SK-N-SH (cell line): ENCODE measurements at regions not wholly inside any gene's neighbourhood (a gene's known extent, or its start where the extent isn't known, plus 50 kb on each side); places are given as distances from the start of the nearest gene placed in this dataset.

Experiments used
- CTCF ChIA-PET: fragments of 300-600, 350-600 bp; formaldehyde crosslinking; extraction: SDS; loops from one replicate; lab custom pipeline; 2021; lab: Yijun Ruan, JAX
- POLR2A ChIA-PET: fragments of 350-600 bp; sonication (Branson Sonifier 250); formaldehyde crosslinking; extraction: SDS; loops from one replicate; lab custom pipeline; 2020; ENCODE audit warnings: antibody characterized with exemption, inconsistent platforms; lab: Yijun Ruan, JAX
- DNase-seq: peaks from one replicate; pipeline ENCODE4 v3.0.0; 2012
- H2AFZ ChIP-seq: fragments of 200-600 bp; sonication (generic); 2 replicates; pipeline ENCODE4 v1.8.1; 2016; ENCODE audit warnings: antibody characterized with exemption, mild to moderate bottlenecking, low read depth
- H3F3A ChIP-seq: fragments of 200-600 bp; sonication (generic); replicated peaks from 2 replicates; pipeline ENCODE3; 2016; ENCODE audit warnings: antibody characterized with exemption, mild to moderate bottlenecking; ENCODE audit not compliant: insufficient read depth
- H3K27ac ChIP-seq, 2 experiments: fragments of 200-500 bp in 1 of 2; fragments of 200-600 bp in 1 of 2; sonication (Bioruptor generic) in 1 of 2; sonication (generic), shearing (Covaris generic) in 1 of 2; 2 replicates each; pipeline versions ENCODE4 v1.5.1 to v1.6.1; 2014 to 2016; ENCODE audit warnings: low read depth in 2 of 2, inconsistent platforms in 1 of 2, low read length in 1 of 2, mild to moderate bottlenecking in 1 of 2, mixed read lengths in 1 of 2
- H3K27me3 ChIP-seq: fragments of 200-600 bp; sonication (generic), shearing (Covaris generic); 2 replicates; pipeline ENCODE4 v1.6.1; 2016; ENCODE audit warnings: mixed run types; ENCODE audit not compliant: insufficient read depth
- H3K36me3 ChIP-seq, 2 experiments: fragments of 200-500 bp in 1 of 2; fragments of 200-600 bp in 1 of 2; sonication (Bioruptor generic) in 1 of 2; sonication (generic) in 1 of 2; replicated peaks in 1 of 2; 2 replicates each; pipeline versions ENCODE3 to v1.5.1; 2014 to 2016; ENCODE audit warnings: low read length in 1 of 2, mild to moderate bottlenecking in 1 of 2; ENCODE audit not compliant: insufficient read depth in 2 of 2, control insufficient read depth in 1 of 2
- H3K4me1 ChIP-seq, 2 experiments: fragments of 200-500 bp in 1 of 2; fragments of 200-600 bp in 1 of 2; sonication (Bioruptor generic) in 1 of 2; sonication (generic), shearing (Covaris generic) in 1 of 2; 2 replicates each; pipeline versions ENCODE4 v1.5.1 to v1.6.1; 2014 to 2016; ENCODE audit warnings: low read depth in 1 of 2, low read length in 1 of 2, mixed run types in 1 of 2; ENCODE audit not compliant: insufficient read depth in 2 of 2, control insufficient read depth in 1 of 2
- H3K4me2 ChIP-seq: fragments of 200-600 bp; sonication (generic), shearing (Covaris generic); 2 replicates; pipeline ENCODE4 v1.6.1; 2017; ENCODE audit warnings: mixed run types
- H3K4me3 ChIP-seq, 2 experiments: fragments of 200-500 bp in 1 of 2; fragments of 200-600 bp in 1 of 2; sonication (Bioruptor generic) in 1 of 2; sonication (generic), shearing (Covaris generic) in 1 of 2; 2 replicates each; pipeline versions ENCODE4 v1.5.1 to v1.8.1; 2014 to 2016; ENCODE audit warnings: low read depth in 2 of 2, inconsistent platforms in 1 of 2, low read length in 1 of 2, mild to moderate bottlenecking in 1 of 2, mixed read lengths in 1 of 2, moderate library complexity in 1 of 2
- H3K79me2 ChIP-seq: fragments of 200-600 bp; sonication (generic); 2 replicates; pipeline ENCODE4 v1.8.1; 2017; ENCODE audit warnings: mild to moderate bottlenecking; ENCODE audit not compliant: insufficient read depth
- H3K9ac ChIP-seq: fragments of 200-600 bp; sonication (generic); 2 replicates; pipeline ENCODE4 v1.6.1; 2017; ENCODE audit warnings: mixed run types
- H3K9me2 ChIP-seq: fragments of 200-600 bp; sonication (generic); 2 replicates; pipeline ENCODE4 v1.6.1; 2017; ENCODE audit warnings: mixed run types
- H3K9me3 ChIP-seq: fragments of 200-600 bp; sonication (generic); 2 replicates; pipeline ENCODE4 v1.6.1; 2017; ENCODE audit warnings: mixed run types, mild to moderate bottlenecking, moderate library complexity
- H4K20me1 ChIP-seq: fragments of 200-600 bp; sonication (generic); 2 replicates; pipeline ENCODE4 v1.6.1; 2017; ENCODE audit warnings: mild to moderate bottlenecking, mixed run types; ENCODE audit not compliant: insufficient read depth
- CHD2 ChIP-seq: fragments of 150-350 bp; IDR thresholded peaks from 2 replicates; pipeline ENCODE4 v1.6.1; 2018; ENCODE audit warnings: low read length; ENCODE audit not compliant: partially characterized antibody
- ELF1 ChIP-seq: IDR thresholded peaks from 2 replicates; pipeline ENCODE4 v1.4.0; 2012
- EP300 ChIP-seq, 2 experiments: IDR thresholded peaks; 2 replicates each; pipeline versions ENCODE4 v1.4.0 to v1.6.1; 2012; ENCODE audit warnings: borderline replicate concordance in 1 of 2, low read depth in 1 of 2, low read length in 1 of 2
- FOSL2 ChIP-seq: IDR thresholded peaks from 2 replicates; pipeline ENCODE4 v1.4.0; 2012; ENCODE audit warnings: low read depth, mild to moderate bottlenecking, moderate library complexity, borderline replicate concordance
- GABPA ChIP-seq: IDR thresholded peaks from 2 replicates; pipeline ENCODE4 v1.4.0; 2012; ENCODE audit warnings: low read depth, mild to moderate bottlenecking
- JUND ChIP-seq: IDR thresholded peaks from 2 replicates; pipeline ENCODE4 v1.4.0; 2012
- MEF2A ChIP-seq: IDR thresholded peaks from 2 replicates; pipeline ENCODE4 v1.4.0; 2012; ENCODE audit warnings: low read depth, borderline replicate concordance
- MXI1 ChIP-seq: IDR thresholded peaks from 2 replicates; pipeline ENCODE4 v1.6.1; 2012; ENCODE audit warnings: mild to moderate bottlenecking, low read depth, low read length, improper control_type of control experiment
- RAD21 ChIP-seq: IDR thresholded peaks from 2 replicates; pipeline ENCODE4 v1.6.1; 2012; ENCODE audit warnings: mild to moderate bottlenecking, low read length
- RCOR1 ChIP-seq: fragments of 150-350 bp; IDR thresholded peaks from 2 replicates; pipeline ENCODE4 v1.6.1; 2017; ENCODE audit warnings: antibody characterized with exemption, low read length
- RFX5 ChIP-seq: IDR thresholded peaks from 2 replicates; pipeline ENCODE4 v1.6.1; 2012; ENCODE audit warnings: mild to moderate bottlenecking, improper control_type of control experiment, low read length
- SMC3 ChIP-seq: IDR thresholded peaks from 2 replicates; pipeline ENCODE4 v1.6.1; 2012; ENCODE audit warnings: low read depth, low read length, improper control_type of control experiment
- TAF1 ChIP-seq: IDR thresholded peaks from 2 replicates; pipeline ENCODE4 v1.6.1; 2012; ENCODE audit warnings: low read depth, mild to moderate bottlenecking, low read length, moderate library complexity, borderline replicate concordance
- TCF12 ChIP-seq: IDR thresholded peaks from 2 replicates; pipeline ENCODE4 v1.4.0; 2012
- TEAD4 ChIP-seq: IDR thresholded peaks from 2 replicates; pipeline ENCODE4 v1.4.0; 2012; ENCODE audit warnings: mild to moderate bottlenecking, borderline replicate concordance; ENCODE audit not compliant: insufficient read depth
- YY1 ChIP-seq: IDR thresholded peaks from 2 replicates; pipeline ENCODE4 v1.4.0; 2012; ENCODE audit warnings: low read depth, mild to moderate bottlenecking
- WGBS: methylation state at CpG from one replicate; pipeline ENCODE4 v1.1.6; 2017; ENCODE audit warnings: low lambda C conversion rate; 5-methylcytosine and 5-hydroxymethylcytosine counted together
- TF ChIP-seq, protein P1 (sequence below): IDR thresholded peaks from 2 replicates; pipeline ENCODE4 v1.6.1; 2012; ENCODE audit warnings: mild to moderate bottlenecking, low read depth, low read length, moderate library complexity
- TF ChIP-seq, protein P2 (sequence below): IDR thresholded peaks from 2 replicates; pipeline ENCODE4 v1.4.0; 2012; ENCODE audit warnings: low read depth, borderline replicate concordance
- TF ChIP-seq, protein P3 (sequence below): fragments of 150-350 bp; IDR thresholded peaks from 2 replicates; pipeline ENCODE4 v1.6.1; 2016; ENCODE audit warnings: mild to moderate bottlenecking, low read depth, low read length
- TF ChIP-seq, protein P4 (sequence below): IDR thresholded peaks from 2 replicates; pipeline ENCODE4 v1.4.0; 2012; ENCODE audit warnings: low read depth
- TF ChIP-seq, protein P5 (sequence below): fragments of 150-350 bp; IDR thresholded peaks from 2 replicates; pipeline ENCODE4 v1.6.1; 2017; ENCODE audit warnings: antibody characterized with exemption, low read length, low read depth, borderline replicate concordance

DNA sequence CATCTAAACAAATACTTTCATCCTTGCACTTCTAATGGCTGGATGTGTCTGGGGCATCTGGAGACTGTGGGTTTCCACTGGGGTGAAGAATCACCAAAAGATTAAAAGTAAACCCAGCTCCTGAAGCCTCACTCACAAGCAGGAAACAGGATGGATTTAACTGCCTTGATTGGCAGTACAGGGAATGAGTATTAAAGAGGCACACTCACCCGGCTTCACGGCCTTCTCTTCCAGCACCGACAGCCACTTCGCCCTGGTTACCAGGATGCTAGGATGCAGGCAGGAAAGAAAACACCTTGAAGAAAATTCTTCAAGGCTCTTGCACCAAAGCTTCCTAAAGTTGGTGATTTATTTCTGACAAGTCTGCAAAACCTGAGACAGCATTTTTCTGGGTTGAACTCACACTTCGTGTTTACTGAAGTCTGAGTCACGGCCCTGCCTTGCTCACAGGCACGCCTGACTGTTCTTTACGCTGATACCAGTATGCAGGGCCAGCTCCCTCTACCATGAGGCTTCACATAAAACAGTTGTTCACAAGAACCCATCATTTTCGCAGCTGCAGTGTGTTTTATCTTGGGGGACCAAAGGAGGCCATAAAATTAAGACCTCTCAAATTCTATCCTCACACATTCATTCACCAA is 56.5 kb upstream of the ZNF354A start (continued):
- TF ChIP-seq, protein P1, sequence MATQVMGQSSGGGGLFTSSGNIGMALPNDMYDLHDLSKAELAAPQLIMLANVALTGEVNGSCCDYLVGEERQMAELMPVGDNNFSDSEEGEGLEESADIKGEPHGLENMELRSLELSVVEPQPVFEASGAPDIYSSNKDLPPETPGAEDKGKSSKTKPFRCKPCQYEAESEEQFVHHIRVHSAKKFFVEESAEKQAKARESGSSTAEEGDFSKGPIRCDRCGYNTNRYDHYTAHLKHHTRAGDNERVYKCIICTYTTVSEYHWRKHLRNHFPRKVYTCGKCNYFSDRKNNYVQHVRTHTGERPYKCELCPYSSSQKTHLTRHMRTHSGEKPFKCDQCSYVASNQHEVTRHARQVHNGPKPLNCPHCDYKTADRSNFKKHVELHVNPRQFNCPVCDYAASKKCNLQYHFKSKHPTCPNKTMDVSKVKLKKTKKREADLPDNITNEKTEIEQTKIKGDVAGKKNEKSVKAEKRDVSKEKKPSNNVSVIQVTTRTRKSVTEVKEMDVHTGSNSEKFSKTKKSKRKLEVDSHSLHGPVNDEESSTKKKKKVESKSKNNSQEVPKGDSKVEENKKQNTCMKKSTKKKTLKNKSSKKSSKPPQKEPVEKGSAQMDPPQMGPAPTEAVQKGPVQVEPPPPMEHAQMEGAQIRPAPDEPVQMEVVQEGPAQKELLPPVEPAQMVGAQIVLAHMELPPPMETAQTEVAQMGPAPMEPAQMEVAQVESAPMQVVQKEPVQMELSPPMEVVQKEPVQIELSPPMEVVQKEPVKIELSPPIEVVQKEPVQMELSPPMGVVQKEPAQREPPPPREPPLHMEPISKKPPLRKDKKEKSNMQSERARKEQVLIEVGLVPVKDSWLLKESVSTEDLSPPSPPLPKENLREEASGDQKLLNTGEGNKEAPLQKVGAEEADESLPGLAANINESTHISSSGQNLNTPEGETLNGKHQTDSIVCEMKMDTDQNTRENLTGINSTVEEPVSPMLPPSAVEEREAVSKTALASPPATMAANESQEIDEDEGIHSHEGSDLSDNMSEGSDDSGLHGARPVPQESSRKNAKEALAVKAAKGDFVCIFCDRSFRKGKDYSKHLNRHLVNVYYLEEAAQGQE: no peak
- TF ChIP-seq TCF12 (no peak), TAF1 (no peak), RCOR1 (no peak), MXI1 (no peak), SMC3 (no peak), EP300 (IDR thresholded peaks at IDR 0.05; ENCODE audit: borderline replicate concordance in 1 of 2, low read depth in 1 of 2, low read length in 1 of 2) (no peak), FOSL2 (no peak), JUND (no peak), TEAD4 (no peak), GABPA (no peak)
- TF ChIP-seq, protein P2, sequence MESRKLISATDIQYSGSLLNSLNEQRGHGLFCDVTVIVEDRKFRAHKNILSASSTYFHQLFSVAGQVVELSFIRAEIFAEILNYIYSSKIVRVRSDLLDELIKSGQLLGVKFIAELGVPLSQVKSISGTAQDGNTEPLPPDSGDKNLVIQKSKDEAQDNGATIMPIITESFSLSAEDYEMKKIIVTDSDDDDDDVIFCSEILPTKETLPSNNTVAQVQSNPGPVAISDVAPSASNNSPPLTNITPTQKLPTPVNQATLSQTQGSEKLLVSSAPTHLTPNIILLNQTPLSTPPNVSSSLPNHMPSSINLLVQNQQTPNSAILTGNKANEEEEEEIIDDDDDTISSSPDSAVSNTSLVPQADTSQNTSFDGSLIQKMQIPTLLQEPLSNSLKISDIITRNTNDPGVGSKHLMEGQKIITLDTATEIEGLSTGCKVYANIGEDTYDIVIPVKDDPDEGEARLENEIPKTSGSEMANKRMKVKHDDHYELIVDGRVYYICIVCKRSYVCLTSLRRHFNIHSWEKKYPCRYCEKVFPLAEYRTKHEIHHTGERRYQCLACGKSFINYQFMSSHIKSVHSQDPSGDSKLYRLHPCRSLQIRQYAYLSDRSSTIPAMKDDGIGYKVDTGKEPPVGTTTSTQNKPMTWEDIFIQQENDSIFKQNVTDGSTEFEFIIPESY: no peak

DNA sequence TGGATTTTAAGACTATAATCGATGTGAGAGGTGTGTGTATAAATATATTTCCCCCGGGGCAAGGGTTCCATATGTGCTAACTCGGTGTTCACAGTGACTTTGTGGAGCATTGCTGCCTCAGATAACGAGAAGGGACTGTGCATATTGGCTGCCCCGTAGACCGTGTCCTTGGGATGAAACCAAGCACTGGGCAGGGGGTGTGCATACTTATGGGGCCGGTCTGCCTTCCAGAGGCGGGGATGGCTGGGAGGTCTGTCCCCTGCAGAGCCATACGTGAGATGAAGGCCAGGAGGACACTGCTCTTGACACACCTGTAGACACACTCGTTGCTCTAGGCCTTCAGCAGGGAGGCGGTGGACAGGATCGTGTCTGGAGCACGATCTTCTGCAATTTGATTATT is 56.0 kb upstream of the ZNF354A start:
- H4K20me1 ChIP-seq: no peaks in the 10 kb centered on the region
- no peak overlapping the region for H3K27ac ChIP-seq
- H2AFZ ChIP-seq: no peak overlapping the region
- no peaks in the 10 kb centered on the region for H3K9me3 ChIP-seq
- no peaks in the 10 kb centered on the region for H3K9me2 ChIP-seq
- H3K4me2 ChIP-seq: no peak overlapping the region
- H3K4me1 ChIP-seq: no peaks in the 10 kb centered on the region
- no peaks in the 10 kb centered on the region for H3K27me3 ChIP-seq
- H3K9ac ChIP-seq: no peak overlapping the region
- no peaks in the 10 kb centered on the region for H3F3A ChIP-seq
- ChIA-PET CTCF (no interaction called here), POLR2A (no interaction called here)
- H3K79me2 ChIP-seq: no peaks in the 10 kb centered on the region
- no peaks in the 10 kb centered on the region for H3K36me3 ChIP-seq
- H3K4me3 ChIP-seq: no peak overlapping the region
- 20% methylated on average over 10 of the region's 13 CpGs for WGBS
- DNase-seq: no peak
- TF ChIP-seq, protein P3, sequence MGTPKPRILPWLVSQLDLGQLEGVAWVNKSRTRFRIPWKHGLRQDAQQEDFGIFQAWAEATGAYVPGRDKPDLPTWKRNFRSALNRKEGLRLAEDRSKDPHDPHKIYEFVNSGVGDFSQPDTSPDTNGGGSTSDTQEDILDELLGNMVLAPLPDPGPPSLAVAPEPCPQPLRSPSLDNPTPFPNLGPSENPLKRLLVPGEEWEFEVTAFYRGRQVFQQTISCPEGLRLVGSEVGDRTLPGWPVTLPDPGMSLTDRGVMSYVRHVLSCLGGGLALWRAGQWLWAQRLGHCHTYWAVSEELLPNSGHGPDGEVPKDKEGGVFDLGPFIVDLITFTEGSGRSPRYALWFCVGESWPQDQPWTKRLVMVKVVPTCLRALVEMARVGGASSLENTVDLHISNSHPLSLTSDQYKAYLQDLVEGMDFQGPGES: no peak
- TF ChIP-seq YY1 (no peak), RFX5 (no peak), CHD2 (no peak), GABPA (no peak), MEF2A (no peak), RAD21 (no peak), ELF1 (no peak)
- TF ChIP-seq, protein P1: no peak
- TF ChIP-seq, protein P4, sequence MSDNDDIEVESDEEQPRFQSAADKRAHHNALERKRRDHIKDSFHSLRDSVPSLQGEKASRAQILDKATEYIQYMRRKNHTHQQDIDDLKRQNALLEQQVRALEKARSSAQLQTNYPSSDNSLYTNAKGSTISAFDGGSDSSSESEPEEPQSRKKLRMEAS: no peak
- TF ChIP-seq, protein P5, sequence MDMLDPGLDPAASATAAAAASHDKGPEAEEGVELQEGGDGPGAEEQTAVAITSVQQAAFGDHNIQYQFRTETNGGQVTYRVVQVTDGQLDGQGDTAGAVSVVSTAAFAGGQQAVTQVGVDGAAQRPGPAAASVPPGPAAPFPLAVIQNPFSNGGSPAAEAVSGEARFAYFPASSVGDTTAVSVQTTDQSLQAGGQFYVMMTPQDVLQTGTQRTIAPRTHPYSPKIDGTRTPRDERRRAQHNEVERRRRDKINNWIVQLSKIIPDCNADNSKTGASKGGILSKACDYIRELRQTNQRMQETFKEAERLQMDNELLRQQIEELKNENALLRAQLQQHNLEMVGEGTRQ: no peak
